Fibroblast of skin of back (primary cell): ENCODE measurements at regions not wholly inside any gene's neighbourhood (a gene's known extent, or its start where the extent isn't known, plus 50 kb on each side); places are given as distances from the start of the nearest gene placed in this dataset.
A peak's percentile ranks its signal among the peaks of the same experiment; 100 is the strongest.
"Not testable (repeated sequence)": the region's sequence is repeated elsewhere in the genome, so short reads cannot be mapped to it uniquely, and the experiment has no call there.

Experiments used
- DNase-seq: peaks from one replicate; pipeline ENCODE4 v3.0.0-alpha.2; 2013

- no peak for DNase-seq
Observed at GRCh38 chr2:183536290-183536689, 412.0 kb downstream of the NUP35 start.

- no peak for DNase-seq
Observed at GRCh38 chr2:183536714-183537113, 412.5 kb downstream of the NUP35 start.

DNA sequence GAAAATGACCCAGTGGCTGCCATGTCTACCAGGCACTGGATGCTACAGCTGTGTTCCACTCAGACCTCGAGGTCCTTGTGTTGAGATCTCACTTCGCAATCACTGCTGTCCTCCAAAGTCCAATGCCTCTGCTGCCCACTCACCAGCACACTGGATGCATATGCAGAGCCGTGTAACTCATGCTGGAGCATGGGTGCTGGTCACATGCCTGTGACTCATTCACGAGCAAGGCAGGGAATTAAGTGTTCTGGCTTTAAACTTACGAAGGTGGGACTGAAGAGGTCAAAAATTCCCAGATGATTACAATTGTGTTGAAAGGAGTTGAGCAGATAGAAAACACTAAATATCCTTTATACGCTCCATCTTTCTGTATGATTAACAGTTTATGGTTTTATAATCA, 417.5 kb downstream of the NUP35 start:
- DNase-seq, result no peak

- no peak for DNase-seq
Observed at GRCh38 chr2:183542606-183543005, 418.4 kb downstream of the NUP35 start.

- no peak for DNase-seq
Observed at GRCh38 chr2:183543222-183543621, 419.0 kb downstream of the NUP35 start.

DNA sequence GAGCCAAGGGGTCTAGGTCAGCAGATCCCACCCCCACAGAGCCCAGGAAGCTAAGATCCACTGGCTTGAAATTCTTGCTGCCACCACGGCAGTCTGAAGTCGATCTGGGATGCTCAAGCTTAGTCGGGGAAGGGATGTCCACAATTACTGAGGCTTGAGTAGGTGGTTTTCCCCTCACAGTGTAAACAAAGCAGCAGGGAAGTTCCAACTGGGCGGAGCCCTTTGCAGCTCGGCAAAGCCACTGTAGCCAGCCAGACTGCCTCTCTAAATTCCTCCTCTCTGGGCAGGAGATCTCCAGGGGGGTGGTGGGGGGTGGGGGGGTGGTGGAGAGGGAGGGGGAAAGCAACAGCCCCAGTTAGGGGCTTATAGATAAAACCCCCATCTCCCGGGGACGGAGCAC, 419.5 kb downstream of the NUP35 start:
- DNase-seq, result no peak

DNA sequence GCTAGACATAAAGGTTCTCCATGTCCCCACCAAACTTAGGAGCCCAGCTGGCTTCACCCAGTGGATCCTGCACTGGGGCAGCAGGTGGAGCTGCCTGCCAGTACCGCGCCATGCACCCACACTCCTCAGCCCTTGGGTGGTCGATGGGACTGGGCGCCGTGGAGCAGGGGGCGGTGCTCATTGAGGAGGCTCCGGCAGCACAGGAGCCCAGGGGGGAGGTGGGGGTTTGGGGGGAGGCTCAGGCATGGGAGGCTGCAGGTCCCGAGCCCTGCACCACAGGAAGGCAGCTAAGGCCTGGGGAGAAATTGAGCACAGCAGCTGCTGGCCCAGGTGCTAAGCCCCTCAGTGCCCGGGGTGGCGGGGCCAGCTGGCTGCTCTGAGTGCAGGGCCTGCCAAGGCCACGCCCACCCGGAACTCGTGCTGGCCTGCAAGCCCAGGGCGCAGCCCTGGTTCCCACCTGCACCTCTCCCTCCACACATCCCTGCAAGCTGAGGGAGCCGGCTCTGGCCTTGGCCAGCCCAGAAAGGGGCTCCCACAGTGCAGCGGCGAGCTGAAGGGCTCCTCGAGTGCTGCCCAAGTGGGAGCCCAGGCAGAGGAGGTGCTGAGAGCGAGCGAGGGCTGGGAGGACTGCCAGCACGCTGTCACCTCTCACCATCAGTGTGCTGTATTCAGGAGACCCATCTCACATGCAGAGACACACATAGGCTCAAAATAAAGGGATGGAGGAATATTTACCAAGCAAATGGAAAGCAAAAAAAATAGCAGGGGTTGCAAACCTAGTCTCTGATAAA, 422.5 kb downstream of the NUP35 start:
- DNase-seq, result not testable (repeated sequence)

GRCh38 chr2:183552716-183553115, 428.5 kb downstream of the NUP35 start:
- DNase-seq, result no peak

DNA sequence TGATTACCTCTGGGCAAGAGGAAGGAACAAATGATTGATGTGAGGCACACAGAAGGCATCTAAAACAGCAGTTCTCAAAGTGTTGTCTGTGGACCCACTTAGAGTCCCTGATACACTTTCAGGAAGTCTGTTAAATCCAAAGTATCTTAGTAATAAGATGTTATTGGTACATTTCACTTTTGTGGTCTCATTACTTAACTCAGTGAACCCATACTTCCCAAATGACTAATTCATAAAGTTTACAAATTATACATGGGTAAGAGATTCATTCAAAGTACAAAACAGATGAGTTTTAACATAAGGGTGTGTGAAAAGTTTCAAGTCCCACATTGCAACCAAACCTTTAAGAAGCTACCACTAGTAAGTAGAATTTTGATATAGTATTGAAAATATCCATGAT, 440.5 kb downstream of the NUP35 start:
- DNase-seq, result no peak

GRCh38 chr2:183575481-183575880, 451.2 kb downstream of the NUP35 start:
- no peak for DNase-seq

- DNase-seq, result no peak
Observed at GRCh38 chr2:183579686-183580085, 455.4 kb downstream of the NUP35 start.

DNA sequence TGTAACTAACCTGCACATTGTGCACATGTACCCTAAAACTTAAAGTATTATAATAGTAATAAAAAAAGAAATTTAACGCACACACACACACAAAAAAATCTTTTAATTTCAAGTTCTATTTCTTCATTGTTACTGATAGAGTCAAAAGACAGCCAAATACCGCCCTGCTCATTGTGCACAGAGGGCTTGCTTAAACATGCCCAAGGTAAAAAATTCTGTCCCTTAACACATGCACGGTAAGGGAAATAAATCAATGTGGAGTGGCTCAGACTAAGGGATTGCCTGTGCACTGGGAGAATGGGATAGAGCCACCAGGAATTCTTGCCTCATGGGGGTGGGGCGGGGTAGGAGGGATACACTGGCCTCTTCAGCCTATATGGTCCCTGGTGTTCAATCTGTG, 468.0 kb downstream of the NUP35 start:
- no peak for DNase-seq

GRCh38 chr2:183594150-183594549, 469.9 kb downstream of the NUP35 start:
- no peak for DNase-seq

- DNase-seq, result no peak
Observed at GRCh38 chr2:183597841-183598240, 473.6 kb downstream of the NUP35 start.

GRCh38 chr2:183604065-183604464, 479.8 kb downstream of the NUP35 start:
- no peak for DNase-seq

DNA sequence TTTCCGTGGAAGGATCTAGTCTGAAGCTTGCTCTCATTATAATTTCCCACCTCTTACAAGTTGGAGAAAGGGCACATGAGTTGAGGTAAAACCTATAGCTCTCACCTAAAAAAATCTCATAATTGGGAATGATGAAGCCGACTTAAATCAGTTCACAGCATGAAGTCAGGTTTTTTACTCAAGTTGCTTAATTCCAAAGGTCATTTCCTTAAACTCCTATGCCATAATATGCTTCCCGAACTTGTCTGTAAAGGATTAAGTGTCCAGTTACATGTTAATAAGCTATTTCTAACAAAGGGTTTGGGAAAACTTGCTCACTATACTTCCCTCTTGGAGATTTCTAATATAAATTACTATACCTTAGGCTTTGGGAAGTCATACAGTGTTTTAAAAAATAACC, 481.2 kb downstream of the NUP35 start:
- DNase-seq, result no peak

- DNase-seq, result no peak
Observed at GRCh38 chr2:183606022-183606717, 481.9 kb downstream of the NUP35 start.

GRCh38 chr2:183606718-183607085, 482.5 kb downstream of the NUP35 start:
- DNase-seq, result no peak

DNA sequence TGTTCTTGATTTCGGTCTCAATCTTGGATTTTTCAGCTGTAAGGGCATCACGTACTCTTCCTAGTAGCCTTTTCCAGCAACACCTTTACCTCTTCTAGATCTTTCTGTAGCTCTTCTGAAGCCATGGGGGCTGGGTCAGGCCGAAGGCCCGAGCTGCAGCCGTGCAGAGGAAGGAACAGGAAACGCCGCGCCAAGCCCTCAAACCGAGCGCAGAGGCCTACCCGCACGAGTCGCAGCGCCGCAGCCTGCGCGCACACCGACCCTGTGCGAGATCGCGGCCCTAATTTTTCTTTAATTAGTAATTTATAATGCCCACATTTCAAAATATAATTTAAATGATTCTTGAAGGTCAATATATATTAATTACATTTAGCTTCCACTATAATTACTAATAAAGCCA, 483.8 kb downstream of the NUP35 start:
- DNase-seq, result no peak

DNA sequence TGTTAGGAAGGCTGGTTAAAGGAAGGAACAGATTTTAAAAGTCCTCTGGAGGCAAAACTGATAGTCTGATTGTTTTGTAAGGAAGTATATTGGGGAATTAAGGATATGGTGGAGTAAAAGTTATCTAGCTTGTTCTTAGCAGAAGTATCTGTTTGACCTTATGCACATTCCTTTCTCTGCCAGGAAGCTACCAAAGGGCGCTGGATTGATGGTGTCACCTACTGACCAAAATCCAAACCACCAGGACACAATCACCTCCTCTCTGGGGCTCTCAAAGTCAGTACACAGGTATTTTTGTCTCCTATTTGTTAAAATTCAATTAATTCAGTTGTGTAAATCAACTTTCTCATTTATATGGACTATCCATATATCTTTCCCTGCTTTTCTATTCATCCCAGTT, 484.5 kb downstream of the NUP35 start:
- DNase-seq, result no peak

DNA sequence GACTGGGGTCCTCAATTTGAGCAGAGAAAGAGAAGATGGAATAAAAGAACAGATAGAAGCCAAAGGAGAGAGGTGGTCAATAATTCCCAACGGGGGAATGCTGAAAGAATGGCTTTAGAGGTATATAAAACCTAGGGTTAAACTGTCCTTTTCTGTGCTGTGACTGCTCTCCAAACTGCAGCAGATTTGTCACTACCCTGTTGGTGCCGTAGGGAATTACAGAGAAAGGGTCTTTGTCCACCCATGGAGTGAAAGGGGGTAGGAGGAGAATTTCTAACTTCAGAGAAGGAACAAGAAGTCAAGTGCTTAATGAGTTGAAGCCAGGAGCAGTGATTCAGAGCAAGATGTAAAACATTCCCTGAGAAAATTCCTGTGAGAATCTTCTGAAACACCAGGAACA, 486.5 kb downstream of the NUP35 start:
- no peak for DNase-seq

- DNase-seq, result peak; percentile 47
Observed at GRCh38 chr2:183614799-183615435, 490.7 kb downstream of the NUP35 start.

GRCh38 chr2:183623227-183623626, 499.0 kb downstream of the NUP35 start:
- DNase-seq, result no peak

DNA sequence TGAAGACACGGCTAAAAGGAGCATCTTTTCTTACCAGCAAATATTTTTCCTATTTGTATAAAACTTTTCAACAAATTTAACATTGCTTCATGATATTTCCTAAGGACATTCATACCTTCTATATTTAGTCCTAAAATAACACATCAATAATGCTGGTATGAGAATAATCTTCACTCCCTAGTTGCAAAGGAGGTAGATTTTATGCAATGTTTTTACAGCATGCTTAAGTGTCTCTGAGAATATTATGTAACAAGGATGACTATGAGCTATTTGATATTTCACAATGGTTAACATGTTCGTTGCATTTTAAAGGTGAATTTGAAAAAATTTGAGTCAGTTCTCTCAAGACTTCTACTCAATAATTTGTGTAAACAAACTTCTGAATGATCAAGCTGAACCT, 506.7 kb downstream of the NUP35 start:
- no peak for DNase-seq
